22Rv1 (cell line): ENCODE measurements at regions not wholly inside any gene's neighbourhood (a gene's known extent, or its start where the extent isn't known, plus 50 kb on each side); places are given as distances from the start of the nearest gene placed in this dataset.

Experiments
- CTCF ChIP-seq: fragments of 450-650 bp; IDR thresholded peaks from 2 replicates; pipeline ENCODE4 v1.5.1; 2017; ENCODE audit warnings: mild to moderate bottlenecking
- ZFX ChIP-seq: fragments of 450-650 bp; IDR thresholded peaks from 2 replicates; pipeline ENCODE4 v1.6.1; 2017; ENCODE audit warnings: antibody characterized with exemption, borderline replicate concordance

- TF ChIP-seq CTCF (no peak), ZFX (no peak)
These were observed 56.5 kb upstream of the PKIB start for GRCh38 chr6:122553697-122554096.
